Naive thymus-derived CD4-positive, alpha-beta T cell (primary cell): ENCODE measurements at regions not wholly inside any gene's neighbourhood (a gene's known extent, or its start where the extent isn't known, plus 50 kb on each side); places are given as distances from the start of the nearest gene placed in this dataset.

Experiments used
- ATAC-seq: fragments of 150-1000 bp; cut with Tn5 transposase; 2 replicates; pipeline ENCODE4 v1.10.0; 2021; ENCODE audit warnings: mild to moderate bottlenecking, moderate library complexity
- CTCF ChIA-PET: fragments of 350-600 bp; sonication (Branson Sonifier 250); formaldehyde crosslinking; loops from one replicate; lab custom pipeline; 2021; ENCODE audit warnings: antibody characterized with exemption; lab: Charles Lee
- POLR2A ChIA-PET: fragments of 350-600 bp; sonication (Branson Sonifier 250); formaldehyde crosslinking; loops from one replicate; lab custom pipeline; 2021; ENCODE audit warnings: antibody characterized with exemption, inconsistent platforms; lab: Charles Lee
- DNase-seq, 9 donors: peaks; one replicate each; pipeline versions ENCODE4 v3.0.0 to v3.0.0-alpha.2; 2020 to 2022; ENCODE audit warnings: mixed read lengths in 1 of 9
- H3K27ac ChIP-seq: one replicate; pipeline ENCODE4 v1.7.0; 2013; ENCODE audit warnings: mild to moderate bottlenecking, low read depth, low read length, moderate library complexity
- H3K27me3 ChIP-seq, 2 donors: one replicate each; pipeline ENCODE4 v1.7.0; 2013; ENCODE audit warnings: low read length in 2 of 2, mild to moderate bottlenecking in 2 of 2, moderate library complexity in 2 of 2; ENCODE audit not compliant: control insufficient read depth in 2 of 2, insufficient read depth in 2 of 2
- H3K36me3 ChIP-seq, 3 experiments: 1 replicate in 2 of 3; 2 replicates in 1 of 3; pipeline ENCODE4 v1.7.0; 2013; ENCODE audit warnings: low read length in 3 of 3, mild to moderate bottlenecking in 3 of 3, moderate library complexity in 1 of 3; ENCODE audit not compliant: insufficient read depth in 3 of 3, control insufficient read depth in 2 of 3
- H3K4me1 ChIP-seq, 2 donors: one replicate each; pipeline ENCODE4 v1.7.0; 2013; ENCODE audit warnings: low read length in 2 of 2, mild to moderate bottlenecking in 2 of 2, moderate library complexity in 1 of 2; ENCODE audit not compliant: control insufficient read depth in 2 of 2, insufficient read depth in 2 of 2
- H3K4me3 ChIP-seq: 2 replicates; pipeline ENCODE4 v1.7.0; 2013; ENCODE audit warnings: mild to moderate bottlenecking, low read length
- H3K9me3 ChIP-seq, 3 experiments: 1 replicate in 2 of 3; 2 replicates in 1 of 3; pipeline ENCODE4 v1.7.0; 2013; ENCODE audit warnings: low read length in 3 of 3; ENCODE audit not compliant: control insufficient read depth in 2 of 3
- H3K27ac Mint-ChIP-seq, 9 donors: one replicate each; pipeline ENCODE4 v1.8.0; 2020 to 2022; ENCODE audit warnings: mixed read lengths in 9 of 9, mild to moderate bottlenecking in 8 of 9, moderate library complexity in 5 of 9, inconsistent platforms in 2 of 9
- H3K27me3 Mint-ChIP-seq, 5 donors: one replicate each; pipeline ENCODE4 v1.8.0; 2021 to 2022; ENCODE audit warnings: mixed read lengths in 5 of 5, mild to moderate bottlenecking in 1 of 5
- H3K36me3 Mint-ChIP-seq, 5 donors: one replicate each; pipeline ENCODE4 v1.8.0; 2020 to 2022; ENCODE audit warnings: mixed read lengths in 5 of 5, mild to moderate bottlenecking in 3 of 5, inconsistent platforms in 1 of 5
- H3K4me1 Mint-ChIP-seq, 7 donors: one replicate each; pipeline ENCODE4 v1.8.0; 2020 to 2022; ENCODE audit warnings: mixed read lengths in 7 of 7, mild to moderate bottlenecking in 3 of 7, inconsistent platforms in 1 of 7
- H3K4me3 Mint-ChIP-seq, 10 donors: one replicate each; pipeline ENCODE4 v1.8.0; 2020 to 2022; ENCODE audit warnings: mild to moderate bottlenecking in 10 of 10, mixed read lengths in 10 of 10, moderate library complexity in 6 of 10, inconsistent platforms in 2 of 10
- H3K9me3 Mint-ChIP-seq, 11 donors: one replicate each; pipeline ENCODE4 v1.8.0; 2020 to 2022; ENCODE audit warnings: mixed read lengths in 11 of 11, mild to moderate bottlenecking in 4 of 11, inconsistent platforms in 1 of 11, moderate library complexity in 1 of 11
- intact Hi-C, 2 donors: fragments of 100-400 bp; cut with micrococcal nuclease; formaldehyde crosslinking; loops; one replicate each; pipeline ENCODE4 v1.15.1; 2023

GRCh38 chr3:168517249-168518071 is 421.7 kb upstream of the GOLIM4 start:
- CTCF ChIA-PET, result no interaction called here
- Histone ChIP-seq H3K36me3 (no peaks in the 10 kb centered on the region), H3K27ac (no peak overlapping the region), H3K27me3 (no peaks in the 10 kb centered on the region), H3K9me3 (no peaks in the 10 kb centered on the region), H3K4me1 (no peaks in the 10 kb centered on the region), H3K4me3 (no peak overlapping the region)
- Mint-ChIP-seq H3K9me3 (peaks cover 0 to 4% (median 0%) of the 10 kb centered on the region in 11 donors), H3K27ac (no peak overlapping the region), H3K4me3 (no peak overlapping the region), H3K4me1 (no peaks in the 10 kb centered on the region), H3K27me3 (no peaks in the 10 kb centered on the region), H3K36me3 (no peaks in the 10 kb centered on the region)
- intact Hi-C loops, result no loop called here
- POLR2A ChIA-PET, result no interaction called here
- no peak for ATAC-seq
- DNase-seq, result no peak

GRCh38 chr3:168514252-168514651 is 418.5 kb upstream of the GOLIM4 start:
- H3K4me1 ChIP-seq, result no peaks in the 10 kb centered on the region
- DNase-seq (no peak), ATAC-seq (no peak)
- intact Hi-C loops, result no loop called here
- Mint-ChIP-seq H3K4me1 (no peaks in the 10 kb centered on the region), H3K9me3 (peaks cover 0 to 4% (median 0%) of the 10 kb centered on the region in 11 donors), H3K36me3 (no peaks in the 10 kb centered on the region), H3K27ac (no peak overlapping the region), H3K27me3 (no peaks in the 10 kb centered on the region), H3K4me3 (no peak overlapping the region)
- H3K4me3 ChIP-seq, result no peak overlapping the region
- no peak overlapping the region for H3K27ac ChIP-seq
- H3K27me3 ChIP-seq, result no peaks in the 10 kb centered on the region
- ChIA-PET CTCF (no interaction called here), POLR2A (no interaction called here)
- H3K36me3 ChIP-seq, result no peaks in the 10 kb centered on the region
- H3K9me3 ChIP-seq, result no peaks in the 10 kb centered on the region

GRCh38 chr3:168512802-168513201 is 417.1 kb upstream of the GOLIM4 start:
- no peak for DNase-seq
- Mint-ChIP-seq H3K4me1 (no peaks in the 10 kb centered on the region), H3K27me3 (no peaks in the 10 kb centered on the region), H3K36me3 (no peaks in the 10 kb centered on the region), H3K27ac (no peak overlapping the region), H3K9me3 (peaks cover 0 to 3% (median 0%) of the 10 kb centered on the region in 11 donors), H3K4me3 (no peak overlapping the region)
- ChIA-PET CTCF (no interaction called here), POLR2A (no interaction called here)
- Histone ChIP-seq H3K9me3 (no peaks in the 10 kb centered on the region), H3K36me3 (no peaks in the 10 kb centered on the region), H3K4me3 (no peak overlapping the region), H3K27ac (no peak overlapping the region), H3K27me3 (no peaks in the 10 kb centered on the region), H3K4me1 (no peaks in the 10 kb centered on the region)
- intact Hi-C loops, result no loop called here
- no peak for ATAC-seq

- Mint-ChIP-seq H3K4me1 (no peaks in the 10 kb centered on the region), H3K4me3 (no peak overlapping the region), H3K36me3 (no peaks in the 10 kb centered on the region), H3K27me3 (no peaks in the 10 kb centered on the region), H3K9me3 (peaks cover 0 to 3% (median 0%) of the 10 kb centered on the region in 11 donors), H3K27ac (no peak overlapping the region)
- Histone ChIP-seq H3K9me3 (no peaks in the 10 kb centered on the region), H3K36me3 (no peaks in the 10 kb centered on the region), H3K4me3 (no peak overlapping the region), H3K27ac (no peak overlapping the region), H3K4me1 (no peaks in the 10 kb centered on the region), H3K27me3 (no peaks in the 10 kb centered on the region)
- POLR2A ChIA-PET, result no interaction called here
- ATAC-seq (no peak), DNase-seq (no peak)
- intact Hi-C loops, result loop anchor here in 1 of 2 donors (2.0 kb wide), 1 partner anchor 335 kb away; no protein-coding TSS in a partner anchor
- CTCF ChIA-PET, result no interaction called here
Observed at GRCh38 chr3:168511428-168512014, 415.8 kb upstream of the GOLIM4 start.

- Mint-ChIP-seq H3K27ac (no peak overlapping the region), H3K36me3 (no peaks in the 10 kb centered on the region), H3K9me3 (no peaks in the 10 kb centered on the region), H3K4me1 (no peaks in the 10 kb centered on the region), H3K27me3 (no peaks in the 10 kb centered on the region), H3K4me3 (no peak overlapping the region)
- no peak overlapping the region for H3K4me3 ChIP-seq
- ChIA-PET POLR2A (no interaction called here), CTCF (no interaction called here)
- ATAC-seq (no peak), DNase-seq (no peak)
- intact Hi-C loops, result no loop called here
- H3K9me3 ChIP-seq, result no peaks in the 10 kb centered on the region
- no peaks in the 10 kb centered on the region for H3K27me3 ChIP-seq
- H3K4me1 ChIP-seq, result no peaks in the 10 kb centered on the region
- no peak overlapping the region for H3K27ac ChIP-seq
- no peaks in the 10 kb centered on the region for H3K36me3 ChIP-seq
Observed at GRCh38 chr3:168506589-168506988, 410.9 kb upstream of the GOLIM4 start.

GRCh38 chr3:168501570-168501969 is 405.8 kb upstream of the GOLIM4 start:
- ChIA-PET CTCF (no interaction called here), POLR2A (no interaction called here)
- Histone ChIP-seq H3K4me3 (no peak overlapping the region), H3K4me1 (no peaks in the 10 kb centered on the region), H3K27ac (no peak overlapping the region), H3K27me3 (no peaks in the 10 kb centered on the region), H3K9me3 (no peaks in the 10 kb centered on the region), H3K36me3 (no peaks in the 10 kb centered on the region)
- no peak overlapping the region for H3K27ac Mint-ChIP-seq
- no peak for ATAC-seq
- H3K4me1 Mint-ChIP-seq, result no peaks in the 10 kb centered on the region
- no peak overlapping the region for H3K4me3 Mint-ChIP-seq
- intact Hi-C loops, result no loop called here
- H3K9me3 Mint-ChIP-seq, result peaks cover 0 to 9% (median 0%) of the 10 kb centered on the region in 11 donors
- DNase-seq, result no peak
- H3K27me3 Mint-ChIP-seq, result no peaks in the 10 kb centered on the region
- H3K36me3 Mint-ChIP-seq, result no peaks in the 10 kb centered on the region

- Mint-ChIP-seq H3K9me3 (peaks cover 0 to 9% (median 0%) of the 10 kb centered on the region in 11 donors), H3K27ac (no peak overlapping the region), H3K27me3 (no peaks in the 10 kb centered on the region), H3K4me1 (no peaks in the 10 kb centered on the region), H3K4me3 (no peak overlapping the region), H3K36me3 (no peaks in the 10 kb centered on the region)
- Histone ChIP-seq H3K27ac (no peak overlapping the region), H3K27me3 (no peaks in the 10 kb centered on the region), H3K4me3 (no peak overlapping the region), H3K9me3 (no peaks in the 10 kb centered on the region), H3K36me3 (no peaks in the 10 kb centered on the region), H3K4me1 (no peaks in the 10 kb centered on the region)
- DNase-seq (no peak), ATAC-seq (no peak)
- POLR2A ChIA-PET, result no interaction called here
- CTCF ChIA-PET, result no interaction called here
- intact Hi-C loops, result no loop called here
Observed at GRCh38 chr3:168498194-168498593, 402.5 kb upstream of the GOLIM4 start.
